WTC11 (cell line): ENCODE measurements at regions not wholly inside any gene's neighbourhood (a gene's known extent, or its start where the extent isn't known, plus 50 kb on each side); places are given as distances from the start of the nearest gene placed in this dataset.

Source experiments
- ATF1 ChIP-seq: sonication (generic); formaldehyde crosslinking; IDR thresholded peaks from 2 replicates; pipeline ENCODE4 v1.8.1; 2023; ENCODE audit warnings: mild to moderate bottlenecking, moderate library complexity, missing genetic modification reagents
- TF ChIP-seq, protein P1 (sequence below): sonication (generic); formaldehyde crosslinking; IDR thresholded peaks from 2 replicates; pipeline ENCODE4 v1.8.1; 2023; ENCODE audit warnings: mild to moderate bottlenecking, moderate library complexity, missing genetic modification reagents
- TF ChIP-seq, protein P2 (sequence below): sonication (generic); formaldehyde crosslinking; IDR thresholded peaks from 2 replicates; pipeline ENCODE4 v1.8.0; 2022; ENCODE audit warnings: mild to moderate bottlenecking, missing genetic modification reagents
- TF ChIP-seq, protein P3 (sequence below): fragments of 200-600 bp; IDR thresholded peaks from 2 replicates; pipeline ENCODE4 v1.8.0; 2022; ENCODE audit warnings: antibody characterized with exemption
- TF ChIP-seq, protein P4 (sequence below): sonication (generic); formaldehyde crosslinking; conservative IDR thresholded peaks from 2 replicates; pipeline ENCODE4 v1.8.1; 2022; ENCODE audit warnings: mild to moderate bottlenecking, missing genetic modification reagents
- TF ChIP-seq, protein P5 (sequence below): sonication (generic); formaldehyde crosslinking; IDR thresholded peaks from 2 replicates; pipeline ENCODE4 v1.8.0; 2022; ENCODE audit warnings: mild to moderate bottlenecking, missing genetic modification reagents
- TF ChIP-seq, protein P6 (sequence below): sonication (generic); formaldehyde crosslinking; IDR thresholded peaks from 2 replicates; pipeline ENCODE4 v1.8.0; 2022; ENCODE audit warnings: missing genetic modification reagents

DNA sequence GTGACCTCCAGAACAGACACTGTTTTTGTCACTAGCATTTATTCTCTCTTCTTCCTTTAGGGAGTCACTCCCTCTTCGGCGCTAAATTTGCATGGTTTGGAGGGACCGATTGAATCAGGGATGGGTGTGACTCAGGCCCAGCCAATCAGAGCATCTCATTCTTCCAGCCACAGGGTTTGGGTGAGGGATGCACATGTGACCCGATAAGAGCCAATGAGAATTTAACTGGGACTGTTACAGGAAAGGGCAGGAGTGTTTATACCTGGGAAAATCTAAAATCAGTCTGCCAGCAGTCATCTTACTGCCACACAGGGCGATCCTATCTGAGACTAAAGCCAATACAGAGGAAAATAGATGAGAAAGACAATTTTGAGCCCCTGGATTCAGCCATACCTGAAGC, 351.2 kb upstream of the ERCC4 start:
- TF ChIP-seq, protein P1, sequence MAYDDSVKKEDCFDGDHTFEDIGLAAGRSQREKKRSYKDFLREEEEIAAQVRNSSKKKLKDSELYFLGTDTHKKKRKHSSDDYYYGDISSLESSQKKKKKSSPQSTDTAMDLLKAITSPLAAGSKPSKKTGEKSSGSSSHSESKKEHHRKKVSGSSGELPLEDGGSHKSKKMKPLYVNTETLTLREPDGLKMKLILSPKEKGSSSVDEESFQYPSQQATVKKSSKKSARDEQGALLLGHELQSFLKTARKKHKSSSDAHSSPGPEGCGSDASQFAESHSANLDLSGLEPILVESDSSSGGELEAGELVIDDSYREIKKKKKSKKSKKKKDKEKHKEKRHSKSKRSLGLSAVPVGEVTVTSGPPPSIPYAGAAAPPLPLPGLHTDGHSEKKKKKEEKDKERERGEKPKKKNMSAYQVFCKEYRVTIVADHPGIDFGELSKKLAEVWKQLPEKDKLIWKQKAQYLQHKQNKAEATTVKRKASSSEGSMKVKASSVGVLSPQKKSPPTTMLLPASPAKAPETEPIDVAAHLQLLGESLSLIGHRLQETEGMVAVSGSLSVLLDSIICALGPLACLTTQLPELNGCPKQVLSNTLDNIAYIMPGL = no peak
- TF ChIP-seq, protein P2, sequence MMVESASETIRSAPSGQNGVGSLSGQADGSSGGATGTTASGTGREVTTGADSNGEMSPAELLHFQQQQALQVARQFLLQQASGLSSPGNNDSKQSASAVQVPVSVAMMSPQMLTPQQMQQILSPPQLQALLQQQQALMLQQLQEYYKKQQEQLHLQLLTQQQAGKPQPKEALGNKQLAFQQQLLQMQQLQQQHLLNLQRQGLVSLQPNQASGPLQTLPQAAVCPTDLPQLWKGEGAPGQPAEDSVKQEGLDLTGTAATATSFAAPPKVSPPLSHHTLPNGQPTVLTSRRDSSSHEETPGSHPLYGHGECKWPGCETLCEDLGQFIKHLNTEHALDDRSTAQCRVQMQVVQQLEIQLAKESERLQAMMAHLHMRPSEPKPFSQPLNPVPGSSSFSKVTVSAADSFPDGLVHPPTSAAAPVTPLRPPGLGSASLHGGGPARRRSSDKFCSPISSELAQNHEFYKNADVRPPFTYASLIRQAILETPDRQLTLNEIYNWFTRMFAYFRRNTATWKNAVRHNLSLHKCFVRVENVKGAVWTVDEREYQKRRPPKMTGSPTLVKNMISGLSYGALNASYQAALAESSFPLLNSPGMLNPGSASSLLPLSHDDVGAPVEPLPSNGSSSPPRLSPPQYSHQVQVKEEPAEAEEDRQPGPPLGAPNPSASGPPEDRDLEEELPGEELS (CRISPR knock-in tag) = no peak
- TF ChIP-seq, protein P3, sequence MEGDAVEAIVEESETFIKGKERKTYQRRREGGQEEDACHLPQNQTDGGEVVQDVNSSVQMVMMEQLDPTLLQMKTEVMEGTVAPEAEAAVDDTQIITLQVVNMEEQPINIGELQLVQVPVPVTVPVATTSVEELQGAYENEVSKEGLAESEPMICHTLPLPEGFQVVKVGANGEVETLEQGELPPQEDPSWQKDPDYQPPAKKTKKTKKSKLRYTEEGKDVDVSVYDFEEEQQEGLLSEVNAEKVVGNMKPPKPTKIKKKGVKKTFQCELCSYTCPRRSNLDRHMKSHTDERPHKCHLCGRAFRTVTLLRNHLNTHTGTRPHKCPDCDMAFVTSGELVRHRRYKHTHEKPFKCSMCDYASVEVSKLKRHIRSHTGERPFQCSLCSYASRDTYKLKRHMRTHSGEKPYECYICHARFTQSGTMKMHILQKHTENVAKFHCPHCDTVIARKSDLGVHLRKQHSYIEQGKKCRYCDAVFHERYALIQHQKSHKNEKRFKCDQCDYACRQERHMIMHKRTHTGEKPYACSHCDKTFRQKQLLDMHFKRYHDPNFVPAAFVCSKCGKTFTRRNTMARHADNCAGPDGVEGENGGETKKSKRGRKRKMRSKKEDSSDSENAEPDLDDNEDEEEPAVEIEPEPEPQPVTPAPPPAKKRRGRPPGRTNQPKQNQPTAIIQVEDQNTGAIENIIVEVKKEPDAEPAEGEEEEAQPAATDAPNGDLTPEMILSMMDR = no peak
- TF ChIP-seq, protein P4, sequence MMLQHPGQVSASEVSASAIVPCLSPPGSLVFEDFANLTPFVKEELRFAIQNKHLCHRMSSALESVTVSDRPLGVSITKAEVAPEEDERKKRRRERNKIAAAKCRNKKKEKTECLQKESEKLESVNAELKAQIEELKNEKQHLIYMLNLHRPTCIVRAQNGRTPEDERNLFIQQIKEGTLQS (CRISPR knock-in tag) = no peak
- no peak for TF ChIP-seq ATF1 (CRISPR knock-in tag)
- TF ChIP-seq, protein P5, sequence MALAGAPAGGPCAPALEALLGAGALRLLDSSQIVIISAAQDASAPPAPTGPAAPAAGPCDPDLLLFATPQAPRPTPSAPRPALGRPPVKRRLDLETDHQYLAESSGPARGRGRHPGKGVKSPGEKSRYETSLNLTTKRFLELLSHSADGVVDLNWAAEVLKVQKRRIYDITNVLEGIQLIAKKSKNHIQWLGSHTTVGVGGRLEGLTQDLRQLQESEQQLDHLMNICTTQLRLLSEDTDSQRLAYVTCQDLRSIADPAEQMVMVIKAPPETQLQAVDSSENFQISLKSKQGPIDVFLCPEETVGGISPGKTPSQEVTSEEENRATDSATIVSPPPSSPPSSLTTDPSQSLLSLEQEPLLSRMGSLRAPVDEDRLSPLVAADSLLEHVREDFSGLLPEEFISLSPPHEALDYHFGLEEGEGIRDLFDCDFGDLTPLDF (CRISPR knock-in tag) = no peak
- TF ChIP-seq, protein P6, sequence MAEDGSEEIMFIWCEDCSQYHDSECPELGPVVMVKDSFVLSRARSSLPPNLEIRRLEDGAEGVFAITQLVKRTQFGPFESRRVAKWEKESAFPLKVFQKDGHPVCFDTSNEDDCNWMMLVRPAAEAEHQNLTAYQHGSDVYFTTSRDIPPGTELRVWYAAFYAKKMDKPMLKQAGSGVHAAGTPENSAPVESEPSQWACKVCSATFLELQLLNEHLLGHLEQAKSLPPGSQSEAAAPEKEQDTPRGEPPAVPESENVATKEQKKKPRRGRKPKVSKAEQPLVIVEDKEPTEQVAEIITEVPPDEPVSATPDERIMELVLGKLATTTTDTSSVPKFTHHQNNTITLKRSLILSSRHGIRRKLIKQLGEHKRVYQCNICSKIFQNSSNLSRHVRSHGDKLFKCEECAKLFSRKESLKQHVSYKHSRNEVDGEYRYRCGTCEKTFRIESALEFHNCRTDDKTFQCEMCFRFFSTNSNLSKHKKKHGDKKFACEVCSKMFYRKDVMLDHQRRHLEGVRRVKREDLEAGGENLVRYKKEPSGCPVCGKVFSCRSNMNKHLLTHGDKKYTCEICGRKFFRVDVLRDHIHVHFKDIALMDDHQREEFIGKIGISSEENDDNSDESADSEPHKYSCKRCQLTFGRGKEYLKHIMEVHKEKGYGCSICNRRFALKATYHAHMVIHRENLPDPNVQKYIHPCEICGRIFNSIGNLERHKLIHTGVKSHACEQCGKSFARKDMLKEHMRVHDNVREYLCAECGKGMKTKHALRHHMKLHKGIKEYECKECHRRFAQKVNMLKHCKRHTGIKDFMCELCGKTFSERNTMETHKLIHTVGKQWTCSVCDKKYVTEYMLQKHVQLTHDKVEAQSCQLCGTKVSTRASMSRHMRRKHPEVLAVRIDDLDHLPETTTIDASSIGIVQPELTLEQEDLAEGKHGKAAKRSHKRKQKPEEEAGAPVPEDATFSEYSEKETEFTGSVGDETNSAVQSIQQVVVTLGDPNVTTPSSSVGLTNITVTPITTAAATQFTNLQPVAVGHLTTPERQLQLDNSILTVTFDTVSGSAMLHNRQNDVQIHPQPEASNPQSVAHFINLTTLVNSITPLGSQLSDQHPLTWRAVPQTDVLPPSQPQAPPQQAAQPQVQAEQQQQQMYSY = no peak
